T follicular helper cell (primary cell): ENCODE measurements at regions not wholly inside any gene's neighbourhood (a gene's known extent, or its start where the extent isn't known, plus 50 kb on each side); places are given as distances from the start of the nearest gene placed in this dataset.

Experiments
- DNase-seq: peaks from one replicate; pipeline ENCODE4 v3.0.0-alpha.2; 2020; ENCODE audit warnings: low read depth

DNA sequence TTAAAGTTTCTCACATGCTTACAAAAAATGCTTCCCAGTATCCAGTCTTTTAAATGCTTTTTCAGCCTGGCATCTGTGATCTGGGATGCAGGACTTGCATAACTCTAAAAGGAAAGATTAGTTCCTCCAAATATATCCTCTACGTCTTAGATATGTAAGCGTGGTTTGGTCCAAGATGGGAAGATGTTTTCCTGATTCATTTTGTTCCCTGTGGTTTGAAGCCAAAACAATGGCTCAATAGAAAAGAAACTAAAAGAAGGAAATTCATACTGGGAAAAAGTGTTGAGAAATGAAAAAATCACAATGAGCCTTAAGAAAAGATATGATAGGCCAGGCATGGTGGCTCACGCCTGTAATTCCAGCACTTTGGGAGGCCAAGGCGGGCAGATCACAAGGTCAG lies 1002.8 kb downstream of the NAALADL2 start:
- no peak for DNase-seq
